Loucy (cell line): ENCODE measurements at regions not wholly inside any gene's neighbourhood (a gene's known extent, or its start where the extent isn't known, plus 50 kb on each side); places are given as distances from the start of the nearest gene placed in this dataset.

Experiments used
- CTCF ChIP-seq: fragments of 200-600 bp; sonication (generic); conservative IDR thresholded peaks from 2 replicates; pipeline ENCODE4 v1.5.1; 2014; ENCODE audit warnings: mild to moderate bottlenecking, antibody characterized with exemption, low read length
- EZH2phosphoT487 ChIP-seq: fragments of 200-600 bp; IDR thresholded peaks from 2 replicates; pipeline ENCODE4 v1.6.1; 2018; ENCODE audit warnings: antibody characterized with exemption, mild to moderate bottlenecking, moderate library complexity, borderline replicate concordance

GRCh38 chr11:112751329-112751728, 209.9 kb upstream of the NCAM1 start:
- TF ChIP-seq CTCF (no peak), EZH2phosphoT487 (no peak)
